ENCODE measurements at regions not wholly inside any gene's neighbourhood (a gene's known extent, or its start where the extent isn't known, plus 50 kb on each side); places are given as distances from the start of the nearest gene placed in this dataset.

GRCh38 chr6:168735268-168735949 is 294.4 kb downstream of the SMOC2 start:
- no peak for TF ChIP-seq CTCF (IDR thresholded peaks at IDR 0.05; ENCODE audit: insufficient read depth, low read length, missing control alignments)
- ChIA-PET CTCF (no interaction called here), POLR2A (no interaction called here)
- H3K4me3 ChIP-seq (ENCODE audit: low read depth, low read length), result no peak overlapping the region
- no peak for DNase-seq (ENCODE audit: low read depth, low spot score)

GRCh38 chr6:168734523-168734922 is 293.5 kb downstream of the SMOC2 start:
- no peak overlapping the region for H3K4me3 ChIP-seq (ENCODE audit: low read depth, low read length)
- DNase-seq (ENCODE audit: low read depth, low spot score), result no peak
- no peak for TF ChIP-seq CTCF (IDR thresholded peaks at IDR 0.05; ENCODE audit: insufficient read depth, low read length, missing control alignments)
- ChIA-PET POLR2A (no interaction called here), CTCF (no interaction called here)

GRCh38 chr6:168732676-168733075 is 291.7 kb downstream of the SMOC2 start:
- no peak for TF ChIP-seq CTCF (IDR thresholded peaks at IDR 0.05; ENCODE audit: insufficient read depth, low read length, missing control alignments)
- CTCF ChIA-PET, result no interaction called here
- POLR2A ChIA-PET, result no interaction called here
- H3K4me3 ChIP-seq (ENCODE audit: low read depth, low read length), result no peak overlapping the region
- DNase-seq (ENCODE audit: low read depth, low spot score), result no peak

GRCh38 chr6:168730931-168731716 is 290.1 kb downstream of the SMOC2 start:
- ChIA-PET CTCF (no interaction called here), POLR2A (no interaction called here)
- no peak overlapping the region for H3K4me3 ChIP-seq (ENCODE audit: low read depth, low read length)
- TF ChIP-seq CTCF (IDR thresholded peaks at IDR 0.05; ENCODE audit: insufficient read depth, low read length, missing control alignments), result no peak
- DNase-seq (ENCODE audit: low read depth, low spot score), result no peak

- TF ChIP-seq CTCF (IDR thresholded peaks at IDR 0.05; ENCODE audit: insufficient read depth, low read length, missing control alignments), result no peak
- no peak overlapping the region for H3K4me3 ChIP-seq (ENCODE audit: low read depth, low read length)
- ChIA-PET POLR2A (no interaction called here), CTCF (no interaction called here)
- DNase-seq (ENCODE audit: low read depth, low spot score), result no peak
Observed at GRCh38 chr6:168728056-168728455, 287.1 kb downstream of the SMOC2 start.

- CTCF ChIA-PET, result no interaction called here
- POLR2A ChIA-PET, result no interaction called here
- H3K4me3 ChIP-seq (ENCODE audit: low read depth, low read length), result no peak overlapping the region
- no peak for TF ChIP-seq CTCF (IDR thresholded peaks at IDR 0.05; ENCODE audit: insufficient read depth, low read length, missing control alignments)
- no peak for DNase-seq (ENCODE audit: low read depth, low spot score)
Observed at GRCh38 chr6:168726312-168726856, 285.4 kb downstream of the SMOC2 start.

Data from AG04449 (cell line).